ENCODE measurements at regions not wholly inside any gene's neighbourhood (a gene's known extent, or its start where the extent isn't known, plus 50 kb on each side); places are given as distances from the start of the nearest gene placed in this dataset.

DNA sequence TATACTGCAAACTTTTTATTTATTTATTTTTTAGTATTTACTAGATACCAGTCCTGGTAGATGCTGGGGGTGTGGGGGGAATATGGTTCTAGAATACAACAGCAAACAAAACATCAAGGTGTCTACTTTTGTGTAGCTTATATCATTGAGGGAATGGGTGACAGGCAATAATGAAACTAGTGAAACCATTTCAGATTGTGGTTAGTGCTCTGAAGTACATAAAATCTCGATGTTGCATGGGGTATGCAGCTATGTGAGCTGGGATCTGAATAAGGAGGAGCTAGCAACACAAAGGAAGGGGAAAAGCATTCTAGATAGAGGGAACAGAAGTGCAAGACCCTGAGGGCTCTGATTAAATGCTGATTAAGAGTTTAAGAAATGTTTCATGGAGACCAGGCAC is 103.5 kb downstream of the WT1 start:
- H2BK5ac ChIP-seq (ENCODE audit: low read depth, low read length, poor library complexity, severe bottlenecking): no peak overlapping the region
- dilution Hi-C loops (cut with HindIII; ENCODE audit: low sequenced_read_pairs, unreplicated experiment): no loop called here
- no peak overlapping the region for H3K23ac ChIP-seq (ENCODE audit: low read depth, low read length)
- H3K36me3 ChIP-seq (ENCODE audit: control insufficient read depth, insufficient read depth, low read length): no peaks in the 10 kb centered on the region
- no peaks in the 10 kb centered on the region for H3K4me1 ChIP-seq (ENCODE audit: control insufficient read depth, insufficient read depth, low read length)
- H3K79me1 ChIP-seq (ENCODE audit: low read depth in 1 of 2, low read length in 2 of 2): no peaks in the 10 kb centered on the region
- no peak overlapping the region for H2AFZ ChIP-seq (replicated peaks; ENCODE audit: low read length, poor library complexity)
- H2AK5ac ChIP-seq (ENCODE audit: low read depth, low read length): no peak overlapping the region
- CTCF ChIA-PET: no interaction called here
- H3K9me3 ChIP-seq (ENCODE audit: control insufficient read depth, insufficient read depth, low read length): no peaks in the 10 kb centered on the region
- H3K9me1 ChIP-seq (ENCODE audit: insufficient read depth, low read length): no peaks in the 10 kb centered on the region
- H4K20me1 ChIP-seq (ENCODE audit: insufficient read depth, low read length): no peaks in the 10 kb centered on the region
- no peak overlapping the region for H3K4ac ChIP-seq (ENCODE audit: low read depth, low read length)
- no peak overlapping the region for H2BK120ac ChIP-seq (ENCODE audit: low read depth, low read length)
- no TSS peak for BruUV-seq (replicated peaks)
- H3K14ac ChIP-seq (replicated peaks; ENCODE audit: low read depth, low read length): no peak overlapping the region
- no peak overlapping the region for H4K5ac ChIP-seq (ENCODE audit: low read depth, low read length)
- H4K8ac ChIP-seq (ENCODE audit: low read depth in 2 of 2, low read length in 2 of 2): no peak overlapping the region
- intact Hi-C loops (cut with micrococcal nuclease): no loop called here
- H2AK9ac ChIP-seq (replicated peaks; ENCODE audit: low read depth, low read length, poor library complexity): no peak overlapping the region
- no peak overlapping the region for H3K4me3 ChIP-seq (ENCODE audit: insufficient read depth, low read depth, low read length)
- ATAC-seq (ENCODE audit: low read depth) (no peak), DNase-seq (no peak)
- TF ChIP-seq RAD21 (IDR thresholded peaks at IDR 0.05; ENCODE audit: low read length): no peak
- TF ChIP-seq ELK1 (IDR thresholded peaks at IDR 0.05; ENCODE audit: borderline replicate concordance, low read depth, low read length): no peak
- TF ChIP-seq, protein P1, sequence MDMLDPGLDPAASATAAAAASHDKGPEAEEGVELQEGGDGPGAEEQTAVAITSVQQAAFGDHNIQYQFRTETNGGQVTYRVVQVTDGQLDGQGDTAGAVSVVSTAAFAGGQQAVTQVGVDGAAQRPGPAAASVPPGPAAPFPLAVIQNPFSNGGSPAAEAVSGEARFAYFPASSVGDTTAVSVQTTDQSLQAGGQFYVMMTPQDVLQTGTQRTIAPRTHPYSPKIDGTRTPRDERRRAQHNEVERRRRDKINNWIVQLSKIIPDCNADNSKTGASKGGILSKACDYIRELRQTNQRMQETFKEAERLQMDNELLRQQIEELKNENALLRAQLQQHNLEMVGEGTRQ (IDR thresholded peaks at IDR 0.05; ENCODE audit: low read depth, low read length): no peak
- TF ChIP-seq SMC3 (IDR thresholded peaks at IDR 0.05; ENCODE audit: low read depth, low read length): no peak
- TF ChIP-seq CTCF (conservative IDR thresholded peaks at IDR 0.05; ENCODE audit: low read depth, low read length): no peak
- TF ChIP-seq CEBPB (IDR thresholded peaks at IDR 0.05; ENCODE audit: low read depth, low read length): no peak
- no peak for TF ChIP-seq BHLHE40 (IDR thresholded peaks at IDR 0.05; ENCODE audit: low read depth, low read length)
- TF ChIP-seq RCOR1 (IDR thresholded peaks at IDR 0.05; ENCODE audit: insufficient replicate concordance, low read length): no peak
- WGBS, 2 experiments (ENCODE audit: extremely low coverage in 2 of 2, insufficient read length in 1 of 2): no CpG with 5 or more reads among the region's 1 CpG
- no peak overlapping the region for H2BK15ac ChIP-seq (ENCODE audit: low read depth, low read length)
- POLR2A ChIA-PET (ENCODE audit: unreplicated experiment): no interaction called here
- H2BK20ac ChIP-seq (ENCODE audit: low read depth, low read length): no peak overlapping the region
- no peak overlapping the region for H3K18ac ChIP-seq (ENCODE audit: low read depth, low read length)
- no peak overlapping the region for H3K27ac ChIP-seq (ENCODE audit: insufficient read depth, low read length)
- no peak overlapping the region for H3K4me2 ChIP-seq (ENCODE audit: low read depth, low read length)
- H3K9ac ChIP-seq (ENCODE audit: low read depth, low read length): no peak overlapping the region
- H3K27me3 ChIP-seq (ENCODE audit: control insufficient read depth, insufficient read depth, low read length): peaks cover 7% of the 10 kb centered on the region
- H4K91ac ChIP-seq (ENCODE audit: insufficient read depth, low read depth, low read length): no peak overlapping the region
- in situ Hi-C loops (cut with MboI; ENCODE audit: low sequenced_read_pairs): no loop called here
- H3K56ac ChIP-seq (ENCODE audit: extremely low read depth, insufficient read depth, low read length): no peak overlapping the region

Measured in IMR-90 (cell line).